Stomach (tissue), 8 donors: ENCODE measurements at regions not wholly inside any gene's neighbourhood (a gene's known extent, or its start where the extent isn't known, plus 50 kb on each side); places are given as distances from the start of the nearest gene placed in this dataset.

Experiments used
- DNase-seq, 2 donors: peaks; one replicate each; pipeline versions ENCODE4 v3.0.0 to v3.0.0-alpha.2; 2013 to 2019
- H3K27ac ChIP-seq, 5 donors: fragments of 200-600 bp in 4 of 5; sonication (generic) in 4 of 5; one replicate each; pipeline ENCODE4 v1.5.1; 2013 to 2019; ENCODE audit warnings: mild to moderate bottlenecking in 1 of 5, moderate library complexity in 1 of 5
- H3K27me3 ChIP-seq, 3 donors: fragments of 200-600 bp; sonication (generic); one replicate each; pipeline ENCODE4 v1.5.1; 2017 to 2019; ENCODE audit warnings: mixed run types in 1 of 3
- H3K36me3 ChIP-seq, 4 donors: fragments of 200-600 bp; sonication (generic); 1 replicate in 3 of 4; 2 replicates in 1 of 4; pipeline ENCODE4 v1.5.1; 2016 to 2019
- H3K4me1 ChIP-seq, 4 donors: fragments of 200-600 bp; sonication (generic); one replicate each; pipeline ENCODE4 v1.5.1; 2016 to 2019
- H3K4me3 ChIP-seq, 4 donors: fragments of 200-600 bp; sonication (generic) in 3 of 4; one replicate each; pipeline ENCODE4 v1.5.1; 2016 to 2019; ENCODE audit warnings: mild to moderate bottlenecking in 1 of 4
- H3K9me3 ChIP-seq, 4 donors: fragments of 200-600 bp; sonication (generic); one replicate each; pipeline ENCODE4 v1.5.1; 2016 to 2019
- EP300 ChIP-seq: sonication (generic); formaldehyde crosslinking; IDR thresholded peaks from one replicate; pipeline ENCODE4 v1.6.1; 2017; ENCODE audit warnings: antibody characterized with exemption
- POLR2A ChIP-seq, 4 donors: fragments of 450-650 bp; IDR thresholded peaks; one replicate each; pipeline ENCODE4 v1.6.1; 2016; ENCODE audit warnings: antibody characterized with exemption in 4 of 4, control low read depth in 2 of 4, mild to moderate bottlenecking in 1 of 4, moderate library complexity in 1 of 4
- POLR2AphosphoS5 ChIP-seq, 3 donors: sonication (generic); formaldehyde crosslinking; IDR thresholded peaks; one replicate each; pipeline ENCODE4 v1.6.1; 2016; ENCODE audit warnings: antibody characterized with exemption in 3 of 3
- WGBS, 5 donors: extraction: QIAGEN DNeasy Blood & Tissue Kit in 3 of 5; methylation state at CpG; one replicate each; pipeline versions ENCODE4 v1.1.5 to v1.1.7; 2013 to 2018; 5-methylcytosine and 5-hydroxymethylcytosine counted together
- intact Hi-C: fragments of 100-400 bp; cut with DNase I; formaldehyde crosslinking; loops from one replicate; pipeline ENCODE4 v1.15.1; 2023; ENCODE audit warnings: low total_unique reads
- TF ChIP-seq, protein P1 (sequence below), 7 experiments: fragments of 450-650 bp in 4 of 7; fragments of 200-600 bp in 3 of 7; sonication (generic) in 3 of 7; IDR thresholded peaks; one replicate each; pipeline ENCODE4 v1.5.1; 2016 to 2019; ENCODE audit warnings: antibody characterized with exemption in 7 of 7, control low read depth in 2 of 7, mild to moderate bottlenecking in 1 of 7
- donor health status: healthy with polysubstance abuse.
- donor health status: Bipolar disorder and iron deficiency.
- donor health status: healthy.

DNA sequence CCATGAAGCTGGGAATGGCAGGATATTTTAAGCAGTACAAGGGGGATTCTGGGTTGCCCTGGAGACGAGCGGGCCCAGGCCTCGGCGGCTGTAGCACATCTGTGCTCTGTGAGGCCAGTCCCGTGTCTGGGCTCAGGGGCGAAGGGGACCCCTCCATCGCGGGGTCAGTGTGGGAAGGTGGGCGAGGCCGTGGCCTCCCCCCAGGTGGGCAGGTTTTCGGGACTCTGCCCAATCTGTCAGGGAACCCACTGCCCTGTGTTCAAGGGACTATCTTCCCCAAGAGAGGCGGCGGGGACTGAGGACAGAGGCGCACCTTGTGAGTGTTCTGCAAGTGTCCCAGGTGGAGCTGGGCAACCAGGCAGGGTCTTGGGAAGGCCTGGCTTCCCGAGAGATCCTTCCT, 336.6 kb downstream of the CTTN start:
- H3K27ac ChIP-seq: no peak overlapping the region
- H3K9me3 ChIP-seq: no peaks in the 10 kb centered on the region
- no peak overlapping the region for H3K4me3 ChIP-seq
- 80 to 96% (median 93%) methylated on average over 8 to 15 of the region's 15 CpGs for WGBS, 5 donors
- intact Hi-C loops: no loop called here
- no peaks in the 10 kb centered on the region for H3K36me3 ChIP-seq
- peaks cover 0 to 5% (median 2%) of the 10 kb centered on the region in 4 donors for H3K4me1 ChIP-seq
- no peaks in the 10 kb centered on the region for H3K27me3 ChIP-seq
- no peak for DNase-seq
- no peak for TF ChIP-seq POLR2A (IDR thresholded peaks at IDR 0.05)
- TF ChIP-seq, protein P1, sequence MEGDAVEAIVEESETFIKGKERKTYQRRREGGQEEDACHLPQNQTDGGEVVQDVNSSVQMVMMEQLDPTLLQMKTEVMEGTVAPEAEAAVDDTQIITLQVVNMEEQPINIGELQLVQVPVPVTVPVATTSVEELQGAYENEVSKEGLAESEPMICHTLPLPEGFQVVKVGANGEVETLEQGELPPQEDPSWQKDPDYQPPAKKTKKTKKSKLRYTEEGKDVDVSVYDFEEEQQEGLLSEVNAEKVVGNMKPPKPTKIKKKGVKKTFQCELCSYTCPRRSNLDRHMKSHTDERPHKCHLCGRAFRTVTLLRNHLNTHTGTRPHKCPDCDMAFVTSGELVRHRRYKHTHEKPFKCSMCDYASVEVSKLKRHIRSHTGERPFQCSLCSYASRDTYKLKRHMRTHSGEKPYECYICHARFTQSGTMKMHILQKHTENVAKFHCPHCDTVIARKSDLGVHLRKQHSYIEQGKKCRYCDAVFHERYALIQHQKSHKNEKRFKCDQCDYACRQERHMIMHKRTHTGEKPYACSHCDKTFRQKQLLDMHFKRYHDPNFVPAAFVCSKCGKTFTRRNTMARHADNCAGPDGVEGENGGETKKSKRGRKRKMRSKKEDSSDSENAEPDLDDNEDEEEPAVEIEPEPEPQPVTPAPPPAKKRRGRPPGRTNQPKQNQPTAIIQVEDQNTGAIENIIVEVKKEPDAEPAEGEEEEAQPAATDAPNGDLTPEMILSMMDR (IDR thresholded peaks at IDR 0.05): no peak
- TF ChIP-seq POLR2AphosphoS5 (IDR thresholded peaks at IDR 0.05): no peak
- no peak for TF ChIP-seq EP300

DNA sequence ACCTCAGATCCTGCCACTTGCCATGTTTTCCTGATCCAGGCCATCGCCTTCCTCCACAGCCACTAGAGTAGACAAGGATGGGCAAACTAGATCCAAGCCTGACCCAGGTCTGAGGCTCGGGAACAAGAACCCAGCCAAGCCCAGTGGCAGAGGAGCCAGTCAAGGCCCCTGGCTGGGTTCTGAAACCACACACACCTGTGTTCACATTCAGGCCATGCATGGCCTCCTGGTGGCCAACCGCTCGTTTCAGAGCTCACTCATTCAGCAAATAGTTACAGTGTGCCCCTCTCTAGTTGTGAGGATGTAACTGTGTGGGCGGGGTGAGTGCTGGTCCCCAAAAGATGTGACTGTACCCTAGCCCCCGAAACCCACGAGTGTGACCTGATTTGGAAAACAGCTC, 337.6 kb downstream of the CTTN start:
- no peaks in the 10 kb centered on the region for H3K9me3 ChIP-seq
- no peak overlapping the region for H3K27ac ChIP-seq
- no peak overlapping the region for H3K4me3 ChIP-seq
- intact Hi-C loops: no loop called here
- H3K36me3 ChIP-seq: no peaks in the 10 kb centered on the region
- 85 to 92% (median 87%) methylated on average over 6 to 7 of the region's 7 CpGs for WGBS, 5 donors
- no peaks in the 10 kb centered on the region for H3K4me1 ChIP-seq
- no peak for DNase-seq
- no peaks in the 10 kb centered on the region for H3K27me3 ChIP-seq
- TF ChIP-seq POLR2AphosphoS5 (IDR thresholded peaks at IDR 0.05) (no peak), POLR2A (IDR thresholded peaks at IDR 0.05) (no peak), EP300 (no peak)
- TF ChIP-seq, protein P1 (IDR thresholded peaks at IDR 0.05): no peak

DNA sequence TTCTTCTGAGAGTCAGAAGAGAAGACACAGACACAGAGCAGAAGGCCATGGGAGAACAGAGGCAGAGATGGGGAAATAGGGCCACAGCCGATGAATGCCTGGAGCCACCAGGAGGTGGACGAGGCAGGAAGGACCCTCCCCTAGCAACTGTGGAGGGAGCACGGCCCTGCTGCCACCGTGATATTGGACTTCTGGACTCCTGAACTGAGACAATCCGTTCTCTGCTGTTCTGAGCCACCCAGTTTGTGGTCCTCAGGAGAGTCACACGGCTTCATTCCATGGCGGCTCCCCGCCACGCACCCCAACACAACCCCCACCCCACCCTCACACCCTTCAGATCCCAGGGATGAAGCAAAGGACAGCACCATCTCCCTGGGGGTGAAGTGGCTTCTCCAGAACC, 338.1 kb downstream of the CTTN start:
- H3K9me3 ChIP-seq: no peaks in the 10 kb centered on the region
- no peaks in the 10 kb centered on the region for H3K36me3 ChIP-seq
- H3K27me3 ChIP-seq: no peaks in the 10 kb centered on the region
- no peak for DNase-seq
- intact Hi-C loops: no loop called here
- H3K4me1 ChIP-seq: no peaks in the 10 kb centered on the region
- WGBS, 5 donors: 75 to 88% (median 87%) methylated on average over 7 to 9 of the region's 9 CpGs
- TF ChIP-seq POLR2AphosphoS5 (IDR thresholded peaks at IDR 0.05) (no peak), POLR2A (IDR thresholded peaks at IDR 0.05) (no peak), EP300 (no peak)
- TF ChIP-seq, protein P1 (IDR thresholded peaks at IDR 0.05): no peak
- no peak overlapping the region for H3K27ac ChIP-seq
- no peak overlapping the region for H3K4me3 ChIP-seq

DNA sequence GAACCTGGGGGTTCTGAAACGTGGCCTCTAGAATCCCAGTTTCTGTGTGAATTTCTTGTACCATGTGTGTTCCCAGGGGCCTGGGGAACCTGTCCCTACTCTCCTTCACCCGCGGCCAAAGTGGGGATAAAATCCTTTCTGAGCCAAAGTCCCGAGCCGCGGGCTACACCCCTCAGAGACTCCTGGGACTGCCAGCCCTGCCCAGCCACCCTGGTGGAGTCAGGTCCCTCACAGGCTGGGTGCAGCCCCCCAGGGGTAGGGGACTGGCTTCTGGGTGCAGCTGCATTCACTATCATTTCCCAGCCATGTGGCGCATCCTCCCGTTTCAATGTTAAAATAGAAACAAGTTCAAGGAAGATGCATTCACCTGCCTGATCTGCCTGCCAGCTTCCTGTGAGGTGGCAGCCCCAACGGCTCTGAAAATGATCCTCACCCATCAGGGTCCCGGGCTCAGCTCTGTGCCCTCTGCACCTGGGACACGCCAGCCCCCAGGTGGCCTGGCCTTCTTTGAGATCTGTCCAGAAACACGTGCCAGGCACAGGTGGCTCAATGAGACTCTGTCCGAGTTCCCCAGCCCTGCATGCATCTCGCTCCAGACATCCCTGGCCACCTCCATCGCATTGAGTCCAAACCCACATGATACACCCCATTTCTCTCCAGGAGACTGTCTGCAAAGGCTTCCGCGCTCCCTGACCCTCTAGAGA, 338.8 kb downstream of the CTTN start:
- no peak for DNase-seq
- Histone ChIP-seq H3K9me3 (no peaks in the 10 kb centered on the region), H3K27ac (no peak overlapping the region), H3K4me1 (peaks cover 0 to under 1% (median 0%) of the 10 kb centered on the region in 4 donors), H3K36me3 (no peaks in the 10 kb centered on the region), H3K4me3 (no peak overlapping the region), H3K27me3 (peaks cover 0 to 4% (median 0%) of the 10 kb centered on the region in 3 donors)
- TF ChIP-seq EP300 (no peak), POLR2A (IDR thresholded peaks at IDR 0.05) (no peak), POLR2AphosphoS5 (IDR thresholded peaks at IDR 0.05) (no peak)
- TF ChIP-seq, protein P1 (IDR thresholded peaks at IDR 0.05): no peak
- intact Hi-C loops: no loop called here
- WGBS, 5 donors: 84 to 93% (median 89%) methylated on average over 13 to 17 of the region's 17 CpGs
